Sciatic nerve (tissue), 2 donors: ENCODE measurements at regions not wholly inside any gene's neighbourhood (a gene's known extent, or its start where the extent isn't known, plus 50 kb on each side); places are given as distances from the start of the nearest gene placed in this dataset.

Source experiments
- ATAC-seq: fragments of 200-7000 bp; cut with Tn5 transposase; one replicate; pipeline ENCODE4 v1.9.1; 2020; ENCODE audit warnings: mild to moderate bottlenecking, moderate library complexity
- DNase-seq: peaks from one replicate; pipeline ENCODE4 v3.0.0-alpha.2; 2020; ENCODE audit warnings: low spot score
- intact Hi-C: fragments of 100-400 bp; cut with DNase I; formaldehyde crosslinking; loops from one replicate; pipeline ENCODE4 v1.14.2; 2022
- donor health status: DM: no; HTN: no; CAD: no.
- donor health status: DM: no; HTN: no; CAD: no.

DNA sequence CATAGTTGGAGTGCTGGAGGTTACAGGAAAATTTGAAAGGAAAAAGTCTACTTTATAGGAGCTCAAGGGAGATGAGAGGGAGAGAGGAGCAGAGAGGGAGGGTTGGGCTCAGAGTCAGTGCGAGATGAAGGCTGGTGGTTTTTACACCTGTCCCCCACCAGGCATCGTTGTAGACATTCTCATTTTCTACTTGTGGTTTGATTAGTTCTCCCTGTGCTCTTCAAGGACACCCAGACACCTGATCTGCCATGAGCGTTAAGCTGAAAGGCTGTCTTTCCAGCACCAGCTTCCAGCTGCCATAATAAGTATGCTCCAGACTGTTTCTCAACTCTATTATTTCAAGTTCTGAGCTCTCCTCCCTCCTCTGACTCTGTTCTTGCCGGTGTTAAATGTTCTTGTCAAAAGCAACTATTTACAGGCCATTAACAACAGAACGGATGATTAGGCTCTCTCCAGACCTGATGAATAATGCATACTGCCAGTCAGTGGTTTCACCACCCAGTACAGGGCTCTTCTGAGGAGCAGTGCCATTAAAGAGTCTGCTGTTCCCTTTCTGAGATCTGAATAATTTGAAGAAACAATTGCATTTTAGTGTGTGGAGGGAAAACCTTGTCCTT is 514.6 kb upstream of the MCTP2 start:
- intact Hi-C loops, result no loop called here
- no peak for ATAC-seq

DNA sequence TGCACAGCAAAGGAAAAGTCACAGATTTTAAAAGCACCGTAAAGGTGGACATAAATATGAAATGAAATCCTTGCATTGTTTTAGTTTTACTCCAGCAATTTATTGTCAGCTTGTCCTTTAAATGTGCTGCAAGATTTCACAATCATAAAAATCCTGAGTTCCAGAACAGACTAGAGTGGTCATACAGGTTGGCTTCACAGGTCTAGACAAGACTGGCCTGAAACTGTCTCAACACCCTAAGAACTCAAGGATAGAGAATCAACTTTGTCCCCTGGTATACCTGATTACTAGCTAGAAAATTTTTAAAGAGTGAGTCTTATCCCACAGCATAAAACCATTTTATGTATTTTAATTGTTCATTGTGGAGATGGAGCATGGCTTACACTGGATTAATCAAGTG is 521.7 kb upstream of the MCTP2 start:
- intact Hi-C loops, result no loop called here
- ATAC-seq (no peak), DNase-seq (no peak)

More for the DNA sequence above, 514.6 kb upstream of the MCTP2 start:
- no peak for DNase-seq

DNA sequence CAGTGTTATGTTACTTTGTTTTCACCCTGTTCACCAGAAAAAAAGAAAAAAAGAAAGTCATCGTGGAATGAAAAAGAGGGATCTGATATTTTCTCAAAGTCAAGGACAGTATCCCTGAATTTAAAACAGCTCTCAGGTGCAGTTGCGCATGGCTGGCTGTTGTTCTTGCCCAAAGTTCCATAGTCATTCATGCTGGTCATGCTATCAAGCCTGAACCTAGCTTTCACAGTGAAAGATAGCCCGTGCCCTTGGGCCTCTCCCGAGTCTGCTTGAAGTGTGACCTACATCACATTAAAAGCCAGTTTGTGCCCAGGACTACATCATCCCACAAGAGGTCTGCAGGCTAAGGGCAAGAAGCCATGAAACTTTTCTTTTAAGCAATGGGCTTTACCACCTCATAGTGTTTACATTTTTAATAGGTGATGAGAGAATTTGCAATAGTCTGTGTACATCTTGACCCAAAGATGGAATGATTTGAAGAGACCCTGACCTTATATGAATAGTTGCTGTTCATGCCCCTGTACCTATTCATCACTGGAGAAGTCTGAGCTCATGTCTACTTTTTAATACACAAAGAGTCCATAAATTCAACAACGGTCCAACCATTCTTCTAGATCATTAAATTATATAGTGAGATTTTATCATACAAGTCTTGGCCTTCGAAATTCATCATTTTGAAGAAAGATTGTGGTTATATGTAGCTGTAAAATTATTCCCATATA is 522.5 kb upstream of the MCTP2 start:
- ATAC-seq (no peak), DNase-seq (no peak)
- intact Hi-C loops, result no loop called here

DNA sequence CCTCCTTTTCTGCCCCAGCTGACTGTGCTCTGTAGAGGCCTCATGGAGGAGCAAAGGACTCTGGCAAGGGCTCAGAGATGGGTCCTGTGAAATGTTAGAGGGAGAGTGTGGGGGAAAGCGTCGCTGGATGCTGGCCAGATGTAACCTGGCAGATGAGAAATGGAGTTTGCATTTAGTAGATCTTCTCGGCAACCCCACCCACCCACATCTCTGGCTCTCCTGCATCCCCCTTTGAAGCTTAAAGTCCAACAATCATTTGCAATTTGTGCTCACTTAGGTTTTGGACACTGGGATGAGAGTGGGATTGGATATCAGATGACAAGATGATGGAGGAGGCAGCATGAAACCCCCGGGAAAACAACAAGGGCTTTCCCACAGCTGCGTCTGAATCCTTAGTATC is 523.6 kb upstream of the MCTP2 start:
- no peak for DNase-seq
- no peak for ATAC-seq
- intact Hi-C loops, result no loop called here

DNA sequence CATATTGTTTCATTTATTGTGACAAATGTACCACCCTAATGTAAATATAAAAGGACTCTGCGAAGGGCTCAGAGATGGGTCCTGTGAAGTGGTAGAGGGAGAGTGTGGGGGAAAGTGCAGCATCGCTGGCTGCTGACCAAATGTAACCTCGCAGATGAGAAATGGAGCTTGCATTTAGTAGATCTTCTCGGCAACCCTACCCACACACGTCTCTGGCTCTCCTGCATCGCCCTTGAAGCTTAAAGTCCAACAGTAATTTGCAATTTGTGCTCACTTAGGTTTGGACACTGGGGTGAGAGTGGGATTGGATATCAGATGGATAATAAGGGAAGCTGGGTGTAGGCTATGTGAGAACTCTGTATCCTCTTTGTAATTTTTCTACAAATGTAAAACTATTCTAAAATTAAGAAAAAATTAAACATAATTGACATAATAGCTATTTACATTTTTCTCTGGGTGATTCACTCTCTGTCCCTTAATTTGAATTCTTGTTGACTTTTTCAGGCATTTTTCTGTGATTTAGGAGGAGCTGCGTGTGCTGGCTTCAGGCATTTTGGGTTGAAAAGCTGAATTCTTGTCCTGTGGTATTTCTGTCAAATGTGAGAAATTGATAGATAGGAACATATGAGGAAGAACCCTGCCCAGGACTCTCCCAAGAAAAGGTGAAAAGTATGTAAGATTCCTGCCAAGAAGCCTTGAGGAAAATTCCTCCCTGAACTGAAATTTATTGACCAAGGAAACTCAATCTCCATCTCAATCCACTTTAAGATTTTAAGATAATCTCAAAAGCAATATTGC is 524.7 kb upstream of the MCTP2 start:
- intact Hi-C loops, result no loop called here
- no peak for DNase-seq
- ATAC-seq, result peak; percentile 70

DNA sequence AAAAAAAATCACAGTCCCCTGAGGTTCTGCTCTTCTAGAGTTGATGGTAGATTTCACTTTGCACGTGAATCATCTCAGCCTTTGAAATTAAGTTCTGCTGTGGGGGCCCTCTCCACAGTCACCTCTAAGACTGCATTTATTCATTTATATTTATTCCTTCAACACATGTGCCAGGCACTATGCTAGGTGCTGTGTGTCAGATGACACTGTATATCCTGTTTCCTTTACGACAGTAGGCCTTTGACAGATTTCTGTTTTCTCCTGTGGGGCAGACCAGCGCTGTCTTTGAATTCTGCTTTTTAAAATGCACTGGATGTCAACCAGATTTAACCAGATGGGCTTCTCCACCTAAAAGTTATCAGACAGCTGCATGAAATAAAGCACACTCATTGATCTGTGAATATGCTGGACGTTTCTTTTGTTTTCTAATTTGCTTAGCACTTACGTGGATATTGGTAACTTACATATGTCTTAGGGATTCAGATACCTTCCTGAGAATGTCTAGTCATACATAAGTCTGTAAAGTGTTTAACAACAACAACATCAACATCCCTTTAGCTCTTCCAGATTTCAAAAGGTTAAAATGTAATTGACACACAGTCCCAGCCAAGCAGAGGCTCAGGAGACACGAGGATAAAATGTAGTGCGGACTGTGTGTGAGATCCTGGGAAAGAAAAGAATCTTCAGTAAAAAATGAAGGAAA is 525.5 kb upstream of the MCTP2 start:
- intact Hi-C loops, result no loop called here
- ATAC-seq, result peak; percentile 49

DNA sequence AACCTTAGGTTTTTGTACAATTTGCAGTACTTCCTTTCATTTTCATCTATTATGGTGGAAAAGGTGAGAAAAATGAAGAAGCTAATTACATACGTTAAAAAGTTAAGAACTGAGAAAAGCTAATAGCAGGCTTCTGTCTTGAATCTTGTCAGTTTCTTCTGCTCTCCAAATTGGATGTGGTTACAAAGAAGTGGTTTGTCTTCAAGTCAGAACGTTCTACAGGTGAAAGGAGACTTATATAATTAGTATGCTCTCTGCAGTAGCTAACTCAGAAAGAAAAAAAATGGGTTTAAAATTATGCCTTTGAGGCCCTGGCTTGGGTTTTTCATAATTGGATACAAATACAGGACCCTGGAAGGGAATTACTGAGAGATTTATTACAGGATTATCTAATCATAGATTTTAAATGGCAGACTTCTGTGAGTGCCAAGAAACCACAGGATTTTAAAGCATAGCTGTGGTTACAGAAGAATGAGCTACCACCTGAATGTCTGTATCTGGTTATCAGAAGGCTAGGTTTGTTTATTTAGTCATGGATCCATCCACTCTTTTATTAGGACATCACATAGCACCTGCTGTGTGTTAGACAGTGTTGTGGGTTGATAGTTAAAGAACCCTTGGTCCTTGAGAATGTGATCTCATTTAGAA is 528.1 kb upstream of the MCTP2 start:
- ATAC-seq (no peak), DNase-seq (no peak)
- intact Hi-C loops, result no loop called here

More for the DNA sequence above, 525.5 kb upstream of the MCTP2 start:
- DNase-seq, result no peak

DNA sequence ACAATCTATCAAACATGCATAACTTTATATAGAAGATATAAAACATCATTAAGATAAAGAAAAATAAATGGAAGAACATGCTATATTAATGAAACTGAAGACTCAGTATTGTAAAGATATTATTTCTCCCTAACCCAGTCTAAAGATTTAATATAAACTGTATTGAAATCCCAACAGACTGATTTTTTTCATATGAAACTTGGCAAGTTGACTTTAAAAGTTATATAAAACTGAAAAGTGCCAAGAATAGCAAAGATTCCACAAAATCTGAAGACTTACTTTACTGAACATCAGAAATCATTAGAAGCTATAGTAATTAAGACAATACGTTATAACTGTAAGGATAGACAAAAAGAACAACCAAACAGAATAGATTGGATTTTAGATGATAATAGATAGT is 531.3 kb upstream of the MCTP2 start:
- ATAC-seq, result no peak
- intact Hi-C loops, result no loop called here

DNA sequence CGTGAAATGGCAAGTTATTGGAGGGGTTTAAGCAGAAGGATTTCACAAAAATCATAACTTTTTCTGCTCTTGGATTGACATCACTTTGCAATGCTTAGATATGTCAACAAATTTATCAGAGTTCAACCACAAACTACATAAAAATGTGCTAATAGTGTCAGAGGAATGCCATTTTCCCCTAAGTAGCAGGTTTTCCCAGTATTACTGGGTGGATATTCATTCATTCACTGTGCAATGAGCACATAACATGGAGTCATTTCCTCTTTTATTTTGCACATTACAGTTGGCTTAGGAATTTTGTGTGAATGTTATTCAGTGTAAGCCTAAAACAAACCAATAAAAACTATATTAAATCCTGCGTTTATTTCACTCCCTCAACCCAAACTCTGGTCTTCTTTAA is 537.3 kb upstream of the MCTP2 start:
- DNase-seq (no peak), ATAC-seq (no peak)
- intact Hi-C loops, result no loop called here

More for the DNA sequence above, 531.3 kb upstream of the MCTP2 start:
- DNase-seq, result no peak

DNA sequence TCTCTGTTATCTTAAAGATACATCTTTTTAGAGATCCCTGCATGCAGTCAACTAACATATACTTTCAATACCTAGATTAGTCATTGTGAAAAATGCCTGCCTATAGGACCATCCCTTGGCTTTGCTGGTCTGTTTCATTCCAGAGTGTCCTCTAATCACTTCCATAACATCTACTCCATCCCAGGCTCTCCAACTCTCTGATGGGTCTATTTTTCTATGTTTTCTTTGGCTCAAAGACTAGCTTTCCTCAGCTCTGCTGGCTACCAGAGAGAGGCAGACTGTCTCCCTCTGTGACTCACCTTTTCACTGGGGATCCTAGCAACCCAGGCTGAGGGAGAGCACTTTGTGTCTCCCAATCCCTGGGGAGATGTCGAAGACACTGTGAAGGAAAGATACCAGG is 547.7 kb upstream of the MCTP2 start:
- no peak for ATAC-seq
- intact Hi-C loops, result no loop called here
- DNase-seq, result no peak

DNA sequence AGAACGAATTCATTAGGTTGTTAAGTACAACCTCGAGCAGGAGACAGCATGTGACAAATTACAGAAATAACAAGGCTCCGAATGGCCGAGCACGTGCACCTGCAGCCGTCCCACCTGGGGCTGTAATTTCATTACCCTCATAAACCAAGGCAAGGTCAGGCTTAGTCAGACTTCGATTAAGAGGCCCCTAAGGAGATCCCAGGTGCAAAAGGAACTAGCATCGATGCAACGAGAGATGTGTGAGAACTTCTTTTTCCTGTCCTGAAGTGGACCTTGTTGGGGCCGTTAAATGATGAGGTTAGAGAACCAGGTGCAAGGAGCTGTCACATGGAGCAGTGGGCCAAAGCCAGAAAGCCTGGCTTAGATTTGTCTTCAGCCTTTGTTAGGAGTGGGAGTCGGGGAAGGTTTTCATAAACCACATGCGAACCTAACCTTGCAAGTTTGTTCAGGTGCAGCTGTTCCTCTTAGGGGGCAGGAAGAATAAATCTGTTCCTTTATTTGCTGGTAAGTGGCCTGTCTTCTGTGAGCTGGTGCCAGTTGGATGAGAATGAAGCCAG is 559.9 kb upstream of the MCTP2 start:
- DNase-seq (no peak), ATAC-seq (no peak)
- intact Hi-C loops, result no loop called here

DNA sequence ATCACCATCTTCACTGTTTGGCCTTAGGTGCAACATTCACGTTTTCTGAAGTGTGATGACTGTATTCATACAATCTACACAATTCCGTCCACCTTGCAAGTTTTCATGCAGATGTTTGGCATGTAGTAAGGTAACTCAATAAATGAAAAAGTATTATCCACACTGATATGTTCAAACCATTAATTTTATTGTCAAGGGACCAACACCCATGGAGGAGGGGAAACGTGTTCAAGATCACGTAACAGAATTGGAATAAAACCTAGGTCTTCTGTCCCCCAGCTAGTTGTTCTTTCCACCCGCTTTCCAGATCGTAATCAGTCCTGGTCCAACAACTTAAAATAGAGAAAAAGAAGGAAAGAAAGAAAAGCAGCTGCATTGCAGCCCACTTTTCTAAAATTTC is 560.4 kb upstream of the MCTP2 start:
- DNase-seq (no peak), ATAC-seq (no peak)
- intact Hi-C loops, result no loop called here

DNA sequence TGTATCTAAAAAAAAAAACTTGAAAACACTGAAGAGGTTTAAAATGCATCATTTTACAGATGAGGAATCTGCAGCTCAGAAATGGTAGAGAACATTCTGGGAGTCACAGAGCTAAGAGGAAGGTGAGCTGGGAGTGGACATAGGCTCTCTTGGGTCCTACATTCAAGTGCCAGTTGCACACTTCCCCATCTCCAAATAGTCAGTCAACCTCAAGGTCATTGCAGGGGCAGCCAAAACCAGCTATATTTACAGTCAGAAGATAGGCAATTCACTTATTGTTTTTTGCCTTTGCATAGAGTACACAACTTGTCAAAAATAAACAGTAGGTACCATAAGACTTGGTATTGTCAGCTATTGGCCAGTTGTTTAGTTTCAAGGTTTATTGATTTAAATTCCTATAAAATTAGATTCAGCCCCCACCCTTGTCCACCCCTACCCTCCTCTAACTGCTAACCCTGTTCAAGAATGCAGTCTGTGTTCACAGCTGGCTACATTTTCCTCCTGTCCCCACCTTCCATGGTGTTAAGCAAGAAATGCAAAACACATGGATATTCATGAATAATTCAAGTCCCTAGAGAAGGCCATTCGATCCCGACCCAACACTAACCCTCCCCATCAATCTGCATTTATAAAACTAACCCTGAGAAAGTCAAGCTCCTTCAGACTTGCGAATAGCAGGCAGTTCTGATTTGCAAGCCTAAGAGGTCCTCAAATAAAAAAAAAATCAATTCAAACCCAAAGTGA is 567.0 kb upstream of the MCTP2 start:
- DNase-seq (no peak), ATAC-seq (peak; percentile 80)
- intact Hi-C loops, result no loop called here

DNA sequence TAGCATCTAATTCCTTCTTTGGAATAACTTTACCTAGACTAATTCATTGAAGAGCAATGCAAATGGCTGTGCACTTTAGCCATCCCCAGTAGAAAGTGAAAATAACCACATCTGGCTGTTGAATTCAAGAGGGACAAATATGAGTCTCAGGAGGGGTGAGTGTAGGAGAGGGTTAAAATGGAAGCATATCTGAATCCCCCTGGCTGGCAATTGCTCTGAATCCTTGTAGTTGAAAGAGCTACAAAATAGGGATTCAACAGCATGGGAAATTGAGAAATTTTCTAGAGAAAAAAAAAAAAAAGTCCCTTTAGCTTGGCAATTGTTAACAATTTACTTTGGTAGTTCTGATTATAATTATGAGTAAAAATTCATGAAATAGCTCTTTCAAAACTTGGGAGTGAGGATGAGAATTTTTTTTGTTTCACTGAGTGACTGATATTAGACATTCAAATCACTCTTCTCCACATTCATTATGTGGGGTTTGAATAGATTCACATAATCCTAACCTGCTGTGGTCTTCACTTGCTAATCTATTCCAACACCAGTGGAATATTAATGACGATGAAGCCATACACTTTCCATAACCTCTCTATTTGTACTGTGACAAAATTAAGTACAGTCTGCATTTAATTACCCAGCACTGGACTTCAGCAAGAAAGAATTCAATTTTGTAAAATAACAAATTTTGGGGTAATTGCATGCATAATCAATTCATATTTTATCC is 569.0 kb upstream of the MCTP2 start:
- no peak for DNase-seq
- ATAC-seq, result no peak
- intact Hi-C loops, result no loop called here

DNA sequence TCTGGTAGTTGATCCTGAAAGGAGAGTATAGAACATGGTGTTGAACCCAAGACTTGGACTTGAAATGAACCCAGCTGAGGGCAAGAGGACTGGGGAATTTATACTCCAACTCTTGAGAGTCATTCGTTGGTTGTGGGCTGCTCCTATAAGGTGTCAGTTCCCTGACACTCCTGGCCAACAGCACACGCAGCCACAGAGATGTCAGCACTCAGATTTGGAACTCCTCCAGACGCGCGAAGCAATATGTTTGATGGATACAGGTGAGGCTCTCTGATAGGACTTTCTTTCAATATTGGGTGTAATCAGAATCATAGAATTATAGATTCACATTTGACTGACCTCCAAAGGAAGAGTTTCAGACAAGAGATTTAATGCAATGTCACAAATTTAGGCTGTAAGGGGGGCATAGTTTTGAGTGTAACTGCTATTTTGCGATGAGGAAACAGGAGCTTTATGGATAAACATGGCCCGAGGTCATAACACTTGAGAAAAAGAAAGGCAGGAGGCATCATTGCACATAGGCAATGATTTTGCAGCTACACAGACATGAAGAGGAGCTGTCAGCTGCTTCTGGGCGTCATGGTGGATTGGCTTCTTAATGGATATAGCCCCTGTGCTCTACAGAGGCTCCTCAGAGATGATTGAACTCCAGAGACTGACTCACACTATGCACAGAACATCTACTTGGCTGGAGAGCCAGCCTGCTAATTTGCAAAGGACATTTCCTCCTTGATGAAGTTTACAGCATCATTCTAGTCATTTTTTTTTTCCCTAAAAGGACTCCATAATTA is 569.2 kb upstream of the RGMA start:
- intact Hi-C loops, result no loop called here
- DNase-seq (no peak), ATAC-seq (no peak)

DNA sequence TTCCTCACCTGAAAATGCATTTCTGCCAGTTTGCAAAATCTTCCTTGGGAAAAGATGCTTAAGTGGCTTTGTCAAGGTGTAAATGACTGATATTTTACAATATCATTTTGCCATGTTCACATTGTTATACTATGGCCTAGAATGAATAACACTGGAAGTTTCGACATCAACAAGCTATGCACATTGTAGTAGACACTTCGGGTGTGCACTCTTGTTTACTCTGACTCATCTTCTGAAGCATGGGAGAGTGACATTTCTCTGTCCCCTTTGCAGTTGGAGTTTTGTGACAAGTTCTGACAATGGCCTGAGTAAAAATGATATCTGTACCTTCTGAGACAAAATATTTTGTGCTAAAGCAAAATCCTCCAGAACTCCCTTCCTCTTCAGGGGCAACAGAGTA is 567.0 kb upstream of the RGMA start:
- ATAC-seq, result no peak
- no peak for DNase-seq
- intact Hi-C loops, result no loop called here

DNA sequence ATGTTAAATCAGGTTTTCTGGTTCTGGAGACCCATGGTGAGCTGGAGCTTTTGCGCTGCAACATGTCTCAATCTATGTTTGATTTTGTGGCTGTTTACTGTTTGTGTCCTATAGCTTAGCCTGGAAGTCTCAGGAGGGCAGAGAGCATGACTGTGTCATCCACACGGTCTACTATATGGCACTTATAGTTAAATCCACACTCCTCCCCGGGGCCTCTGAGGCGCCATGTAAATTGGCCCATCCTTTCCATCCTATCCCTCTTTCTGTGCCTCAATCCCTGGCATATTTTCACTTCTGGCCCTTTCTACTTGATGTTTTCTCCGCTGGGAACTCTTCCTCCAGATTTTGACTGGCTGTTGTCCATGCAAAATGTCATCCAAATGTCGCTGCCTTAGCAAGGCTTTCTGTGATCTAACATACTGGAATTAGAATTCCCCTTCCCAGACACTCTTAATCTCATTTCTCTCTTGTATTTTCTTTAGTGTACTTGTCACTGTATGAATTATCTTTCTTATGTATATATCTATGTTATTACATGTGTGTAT is 560.8 kb upstream of the RGMA start:
- DNase-seq (no peak), ATAC-seq (no peak)
- intact Hi-C loops, result no loop called here
